ENCODE measurements at regions not wholly inside any gene's neighbourhood (a gene's known extent, or its start where the extent isn't known, plus 50 kb on each side); places are given as distances from the start of the nearest gene placed in this dataset.

DNA sequence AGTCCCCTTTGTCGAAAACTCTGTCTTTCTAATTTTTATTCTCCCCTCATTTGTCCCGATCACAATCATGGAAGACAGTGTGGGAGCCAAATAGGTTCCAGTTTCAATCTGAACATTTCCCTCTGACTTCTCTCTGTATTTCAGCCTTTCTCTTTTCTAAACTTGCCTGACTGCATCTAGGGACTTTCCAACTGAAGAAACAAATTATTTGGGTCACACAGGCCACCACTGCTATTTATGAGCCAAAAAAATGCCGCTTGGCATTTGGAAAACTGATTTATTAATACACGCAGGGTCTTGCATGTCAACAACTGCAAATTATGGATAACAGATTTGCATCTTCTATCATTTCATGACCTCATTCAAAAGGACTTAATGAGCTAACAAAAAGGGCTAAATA is 55.2 kb upstream of the ELAC2 start:
- TF ChIP-seq, protein P1, sequence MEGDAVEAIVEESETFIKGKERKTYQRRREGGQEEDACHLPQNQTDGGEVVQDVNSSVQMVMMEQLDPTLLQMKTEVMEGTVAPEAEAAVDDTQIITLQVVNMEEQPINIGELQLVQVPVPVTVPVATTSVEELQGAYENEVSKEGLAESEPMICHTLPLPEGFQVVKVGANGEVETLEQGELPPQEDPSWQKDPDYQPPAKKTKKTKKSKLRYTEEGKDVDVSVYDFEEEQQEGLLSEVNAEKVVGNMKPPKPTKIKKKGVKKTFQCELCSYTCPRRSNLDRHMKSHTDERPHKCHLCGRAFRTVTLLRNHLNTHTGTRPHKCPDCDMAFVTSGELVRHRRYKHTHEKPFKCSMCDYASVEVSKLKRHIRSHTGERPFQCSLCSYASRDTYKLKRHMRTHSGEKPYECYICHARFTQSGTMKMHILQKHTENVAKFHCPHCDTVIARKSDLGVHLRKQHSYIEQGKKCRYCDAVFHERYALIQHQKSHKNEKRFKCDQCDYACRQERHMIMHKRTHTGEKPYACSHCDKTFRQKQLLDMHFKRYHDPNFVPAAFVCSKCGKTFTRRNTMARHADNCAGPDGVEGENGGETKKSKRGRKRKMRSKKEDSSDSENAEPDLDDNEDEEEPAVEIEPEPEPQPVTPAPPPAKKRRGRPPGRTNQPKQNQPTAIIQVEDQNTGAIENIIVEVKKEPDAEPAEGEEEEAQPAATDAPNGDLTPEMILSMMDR (IDR thresholded peaks at IDR 0.05) = no peak
- no peak for TF ChIP-seq POLR2A (IDR thresholded peaks at IDR 0.05)

Data from tibial nerve (tissue), 3 donors.